Left cardiac atrium (tissue), 4 donors: ENCODE measurements at regions not wholly inside any gene's neighbourhood (a gene's known extent, or its start where the extent isn't known, plus 50 kb on each side); places are given as distances from the start of the nearest gene placed in this dataset.

ENCODE experiments used
- ATAC-seq, 2 donors: fragments of 200-7000 bp; cut with Tn5 transposase; one replicate each; pipeline ENCODE4 v1.9.1; 2020; ENCODE audit warnings: mild to moderate bottlenecking in 2 of 2, moderate library complexity in 2 of 2
- DNase-seq: peaks from one replicate; pipeline ENCODE4 v3.0.0-alpha.2; 2020
- intact Hi-C, 2 donors: fragments of 100-400 bp; cut with DNase I; formaldehyde crosslinking; loops; one replicate each; pipeline versions ENCODE4 v1.14.1 to v1.15.1; 2022 to 2023
- donor health status: DM: no; HTN: yes; CAD: no.
- donor health status: DM: no; HTN: yes; CAD: no; lungs with severe emphysema.
- donor health status: DM: yes; HTN: yes; CAD: no.
- donor health status: Dilated cardiomyopathy.

DNA sequence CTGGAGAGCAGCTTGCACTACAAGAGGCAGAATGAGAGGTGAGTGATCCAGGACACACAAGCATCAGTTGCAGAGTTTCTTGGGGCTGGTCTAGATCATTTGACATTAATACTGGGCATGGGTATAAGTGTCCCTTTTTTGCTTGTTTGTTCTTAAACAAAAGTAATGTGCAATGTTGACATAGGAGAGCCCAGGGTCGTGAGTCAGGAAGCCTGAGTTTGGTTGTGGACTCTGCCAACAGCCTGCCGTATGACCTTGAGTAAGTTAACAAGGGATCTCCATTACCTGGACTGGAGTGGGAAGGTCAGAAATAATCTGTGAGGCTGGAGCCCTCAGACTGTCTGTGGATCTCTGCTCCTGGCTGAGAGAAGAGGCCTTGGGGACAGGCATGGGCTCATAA, 170.3 kb downstream of the KCNA5 start:
- DNase-seq (no peak), ATAC-seq (no peak)
- intact Hi-C loops = no loop called here

DNA sequence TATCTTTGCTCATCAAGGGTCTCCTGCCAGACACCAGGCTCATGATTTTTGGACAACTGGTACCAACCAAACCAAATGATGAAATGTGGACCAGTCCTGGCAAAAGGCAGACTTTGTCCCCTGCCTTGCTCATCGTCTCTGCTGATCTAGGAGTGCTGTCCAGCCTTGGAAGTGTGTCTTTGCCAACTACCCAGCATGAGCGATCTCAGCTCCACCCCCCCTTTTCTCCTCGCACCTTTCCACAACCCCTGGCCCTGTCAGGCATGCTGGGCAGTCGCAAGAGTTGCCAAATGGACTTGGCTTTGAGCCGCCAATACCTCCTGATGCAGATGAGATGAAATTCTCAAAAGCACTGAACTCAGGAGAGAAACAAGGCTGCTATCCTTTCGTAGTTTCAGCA, 174.3 kb downstream of the KCNA5 start:
- no peak for DNase-seq
- intact Hi-C loops = no loop called here
- ATAC-seq = no peak

DNA sequence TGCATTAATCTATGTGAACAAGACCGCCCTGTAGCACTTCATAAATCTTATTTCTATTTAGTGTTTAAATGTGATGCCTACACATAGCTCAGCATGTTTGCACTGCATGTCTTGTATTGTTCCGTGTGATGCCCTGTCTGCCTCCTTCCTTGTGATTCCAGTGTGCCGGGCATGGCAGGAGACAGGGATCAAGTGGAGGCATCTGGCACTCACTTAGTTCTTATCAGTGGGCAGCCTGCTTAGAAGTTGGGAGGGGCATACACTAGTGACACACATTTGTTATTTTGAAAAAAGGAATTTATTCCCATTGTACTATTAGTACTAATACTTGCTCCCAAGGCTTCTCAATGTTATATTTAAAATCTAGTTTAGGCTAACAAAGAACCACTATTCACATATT, 176.4 kb downstream of the KCNA5 start:
- ATAC-seq = peak in 1 of 2 donors; percentile 39
- DNase-seq = no peak
- intact Hi-C loops = no loop called here

DNA sequence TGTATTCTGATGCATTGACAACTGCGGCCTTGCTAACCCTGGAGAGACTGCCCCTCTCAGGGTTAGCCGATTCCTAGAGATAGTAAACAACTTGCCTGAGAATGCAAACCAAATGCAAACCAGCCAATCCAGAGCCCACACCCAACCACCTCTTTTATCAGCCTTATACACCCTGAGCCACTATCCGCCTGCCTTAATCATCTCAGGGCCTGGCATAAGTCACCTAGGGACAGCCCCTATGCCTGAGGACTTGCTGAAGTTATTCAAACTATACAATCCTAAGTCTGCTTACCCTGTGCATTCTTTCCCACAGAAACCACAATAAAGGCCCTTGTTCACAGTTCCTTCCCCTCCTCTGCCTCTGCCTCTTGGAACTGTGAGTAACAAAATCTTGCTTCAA, 177.2 kb downstream of the KCNA5 start:
- intact Hi-C loops = no loop called here
- ATAC-seq (no peak), DNase-seq (no peak)

DNA sequence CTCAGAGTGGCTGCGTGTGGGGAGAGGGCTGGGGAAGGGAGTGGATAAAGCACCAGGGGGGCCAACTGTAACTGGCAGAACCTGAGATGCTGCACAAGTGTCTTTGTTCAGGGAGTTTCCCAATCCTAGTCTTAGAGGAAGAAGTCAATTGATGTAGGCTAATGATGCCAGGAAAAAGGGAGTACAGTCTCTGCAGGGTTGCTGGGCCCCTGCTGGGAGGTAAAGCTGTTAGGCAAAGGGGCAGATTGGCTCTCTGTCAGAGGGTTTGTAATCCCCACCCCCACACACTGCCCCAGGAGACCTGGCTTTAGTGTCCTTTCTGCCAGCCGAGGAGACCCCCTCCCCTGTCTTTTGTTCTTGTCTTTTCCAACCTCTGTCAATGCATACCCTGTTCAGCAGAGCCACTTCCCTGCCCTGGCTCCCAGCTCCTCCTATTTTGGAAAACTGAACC, 178.4 kb downstream of the KCNA5 start:
- no peak for DNase-seq
- ATAC-seq = no peak

DNA sequence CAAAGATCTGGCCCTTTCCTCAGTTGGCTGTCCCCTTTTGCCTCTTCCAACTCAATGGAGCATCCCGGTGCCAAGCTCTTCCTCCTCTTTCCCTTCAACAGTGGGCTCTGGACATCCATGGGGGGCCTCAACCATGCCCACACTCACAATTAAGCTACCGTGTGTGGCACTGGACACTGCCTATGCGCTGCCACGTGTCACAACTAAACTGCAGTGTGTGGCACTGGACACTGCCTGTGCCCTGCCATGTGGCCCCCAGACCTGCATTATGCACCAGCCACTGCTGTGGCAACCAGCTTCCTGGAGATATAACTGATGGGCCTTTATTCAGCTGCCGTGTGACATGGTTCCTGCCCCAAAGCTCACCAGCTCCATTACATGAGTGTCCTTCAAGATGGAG, 179.1 kb downstream of the KCNA5 start:
- ATAC-seq (no peak), DNase-seq (no peak)
- intact Hi-C loops = no loop called here

More for the DNA sequence above, 178.4 kb downstream of the KCNA5 start:
- intact Hi-C loops = no loop called here

DNA sequence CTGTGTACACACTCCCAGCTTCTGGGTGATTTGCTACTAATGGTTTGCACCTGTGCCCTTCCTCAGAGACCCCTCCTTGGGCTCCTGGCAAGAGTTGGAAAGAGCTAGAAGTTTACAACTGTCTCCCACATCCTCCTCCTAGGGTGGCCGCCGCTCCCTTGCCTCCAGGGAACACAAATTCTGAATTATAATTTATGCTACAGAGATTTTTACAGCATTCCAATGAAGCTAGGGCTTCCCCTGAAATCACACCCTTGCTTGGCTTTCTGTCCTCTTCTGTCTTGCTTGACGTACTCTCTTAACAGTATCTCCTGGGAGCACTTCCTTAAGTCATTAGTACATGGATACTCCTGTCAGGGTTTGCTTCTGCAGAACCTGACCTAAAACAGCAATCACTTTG, 180.2 kb downstream of the KCNA5 start:
- intact Hi-C loops = no loop called here
- DNase-seq (no peak), ATAC-seq (no peak)

DNA sequence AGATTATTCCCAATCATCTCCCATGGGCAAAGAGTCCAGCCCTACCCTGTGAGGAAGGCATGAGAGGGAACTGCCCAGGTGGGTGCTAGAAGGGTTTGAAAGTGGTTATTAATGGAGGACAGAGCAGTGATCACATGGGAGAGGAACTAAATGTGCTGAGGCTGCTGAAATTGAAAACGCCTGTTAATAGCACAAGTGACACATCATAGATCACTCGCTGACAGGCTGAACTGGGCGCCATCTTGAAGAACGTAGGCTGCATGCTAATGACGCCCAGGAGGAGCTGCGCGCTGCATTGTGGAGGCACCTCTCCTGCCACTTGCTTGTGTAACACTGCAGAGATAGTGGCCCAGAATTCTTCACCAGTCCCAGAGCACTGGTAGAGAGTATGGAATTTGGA, 182.9 kb downstream of the KCNA5 start:
- ATAC-seq (no peak), DNase-seq (no peak)
- intact Hi-C loops = no loop called here

DNA sequence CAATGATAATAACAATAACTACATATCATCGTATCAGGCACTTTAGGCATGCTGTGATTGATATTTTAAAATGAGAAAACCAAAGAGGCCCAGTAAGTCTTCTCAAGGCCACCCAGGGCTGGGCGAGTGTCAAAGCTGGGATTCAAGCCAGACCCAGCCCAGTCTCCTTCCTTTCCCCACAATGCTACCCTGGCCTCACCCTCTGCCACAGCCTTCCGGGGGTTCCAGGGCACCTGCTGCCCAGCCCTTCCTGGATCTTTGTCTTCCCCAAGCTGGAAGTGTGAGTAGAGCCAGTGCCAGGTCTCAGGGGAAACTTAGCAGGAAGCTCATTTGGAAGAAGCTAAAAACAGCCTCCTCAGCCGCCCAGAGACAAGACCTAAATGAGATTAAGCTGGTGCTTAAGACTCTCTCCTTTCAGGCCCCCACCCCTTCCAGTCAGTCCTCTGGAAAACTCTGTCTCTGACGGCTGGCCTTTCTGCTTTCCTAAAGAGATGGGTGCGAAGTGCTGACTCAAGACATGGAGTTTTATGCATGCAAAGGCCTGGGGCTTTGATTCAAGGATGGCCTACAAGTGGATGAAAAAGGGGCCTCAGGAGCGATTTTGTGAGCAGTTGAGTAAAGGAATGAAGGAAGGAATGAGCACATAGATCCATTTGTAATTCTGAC, 184.2 kb downstream of the KCNA5 start:
- intact Hi-C loops = no loop called here
- peak in 1 of 2 donors; percentile 56 for ATAC-seq
- no peak for DNase-seq

DNA sequence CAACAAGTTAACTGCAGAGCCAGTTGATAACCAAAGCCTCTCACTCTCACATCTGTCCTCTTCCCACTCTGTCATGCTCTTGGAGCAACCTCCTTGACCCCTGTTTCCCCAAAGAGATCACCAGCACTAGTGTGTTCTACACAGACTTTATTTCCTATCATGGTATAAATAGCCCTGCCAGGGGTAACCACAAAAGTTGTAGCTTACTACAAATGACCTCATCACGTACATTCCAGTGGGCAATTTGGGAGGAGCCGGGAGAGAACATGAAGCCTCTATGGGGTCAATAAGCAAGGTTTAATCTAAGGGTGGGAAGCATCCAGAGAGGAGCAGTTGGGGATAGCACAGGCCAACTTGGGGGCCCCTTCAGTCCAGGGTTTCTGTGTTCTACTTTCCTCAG, 186.5 kb downstream of the KCNA5 start:
- ATAC-seq (no peak), DNase-seq (no peak)
- intact Hi-C loops = no loop called here

DNA sequence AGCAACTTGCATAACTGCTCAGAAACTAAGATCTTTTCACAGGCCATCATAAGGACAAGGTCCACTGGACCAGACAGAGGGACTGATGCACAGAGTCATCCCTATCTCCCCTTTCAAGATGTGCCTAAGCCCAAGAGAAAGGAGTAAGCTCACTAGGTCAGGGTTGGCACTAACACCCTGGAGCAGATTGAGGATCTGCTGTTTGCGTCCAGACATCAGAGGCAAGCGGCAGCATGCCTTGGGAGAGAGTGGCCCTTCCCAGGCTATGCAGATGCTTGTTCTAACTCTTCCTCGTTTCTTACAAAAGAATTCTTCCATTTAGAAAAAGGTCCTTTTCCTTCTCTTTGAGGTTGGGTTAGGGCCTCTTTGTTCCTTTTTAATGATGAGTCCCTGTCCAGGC, 187.2 kb downstream of the KCNA5 start:
- no peak for ATAC-seq
- no peak for DNase-seq
- intact Hi-C loops = no loop called here

DNA sequence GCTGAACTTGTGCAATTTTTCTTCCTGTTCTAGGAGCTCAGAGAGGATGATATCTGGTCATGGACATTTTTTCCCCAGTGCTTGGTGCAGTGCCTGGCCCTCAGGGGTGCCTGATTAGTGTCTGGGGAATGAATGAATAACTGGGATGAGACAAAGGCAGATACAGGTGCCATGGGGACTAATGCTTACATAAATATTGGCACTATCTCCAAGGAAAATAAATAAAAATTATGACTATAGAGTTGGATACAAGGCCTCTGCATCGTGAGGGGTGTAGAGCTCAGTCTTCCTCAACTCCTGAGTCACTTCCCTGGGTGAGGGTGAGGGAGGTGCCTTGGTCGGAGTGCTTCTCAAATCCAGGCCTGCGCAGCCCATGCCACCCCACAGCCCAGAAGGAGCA, 188.6 kb downstream of the KCNA5 start:
- intact Hi-C loops = no loop called here
- DNase-seq (no peak), ATAC-seq (no peak)

DNA sequence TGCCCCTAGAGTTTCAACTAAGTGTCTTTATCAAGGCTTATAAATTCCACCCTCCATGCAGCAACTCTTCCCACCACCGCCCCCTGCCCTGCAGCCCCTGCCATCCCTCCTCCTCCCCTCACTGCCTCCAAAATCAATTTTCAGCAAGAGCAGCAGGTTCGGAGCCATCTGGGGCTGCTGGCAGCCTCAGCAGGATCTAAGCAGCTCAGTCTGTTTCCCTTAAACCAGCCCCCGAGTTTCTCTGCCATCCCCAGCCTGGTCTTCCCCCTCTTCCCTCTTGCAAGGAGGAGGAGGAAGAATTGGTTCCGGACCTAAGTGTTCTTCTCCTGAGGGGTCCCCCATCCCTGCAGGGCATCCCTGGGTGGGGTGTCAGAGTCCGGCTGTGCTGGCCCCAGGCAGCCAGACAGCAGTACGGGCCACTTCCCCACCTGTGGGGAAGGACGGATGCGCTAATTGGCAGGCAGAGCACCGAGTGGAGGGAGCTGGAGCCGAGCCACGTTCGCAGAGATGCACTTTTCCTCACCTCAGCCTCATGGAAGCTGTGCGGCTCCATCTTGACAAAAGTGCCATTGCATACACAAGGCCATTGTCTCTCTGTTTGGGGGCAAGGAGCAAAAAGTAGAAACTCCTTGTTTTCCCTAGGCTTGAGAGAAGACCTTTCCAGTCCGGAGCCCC, 189.3 kb downstream of the KCNA5 start:
- ATAC-seq (no peak), DNase-seq (no peak)
- intact Hi-C loops = no loop called here

DNA sequence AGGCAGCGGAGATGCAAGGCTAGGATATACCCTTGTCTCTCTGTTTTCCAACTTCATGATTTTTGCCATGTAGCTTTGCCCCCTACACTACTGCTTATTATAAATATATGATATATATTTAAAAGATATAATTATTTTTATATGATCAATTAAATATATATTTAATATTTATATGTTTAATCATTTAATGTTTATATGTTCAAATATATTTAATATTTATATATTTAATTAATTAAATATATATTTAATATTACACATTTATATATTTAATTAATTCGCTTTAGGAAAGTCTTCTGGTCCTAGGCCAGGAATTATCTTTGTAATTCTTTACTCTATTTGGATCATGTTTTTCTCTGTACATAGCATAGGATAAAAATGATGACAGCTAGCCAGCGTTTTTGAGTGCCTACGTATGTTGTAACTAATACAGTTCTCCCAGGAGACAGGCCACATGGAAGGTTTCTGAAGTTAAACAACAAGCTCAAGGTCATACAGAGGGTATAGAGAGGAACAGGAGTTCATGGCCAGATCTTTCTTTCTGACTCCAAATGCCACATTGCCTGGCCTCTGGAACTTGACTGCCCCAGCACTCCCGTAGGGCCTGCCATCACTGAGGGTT, 192.5 kb downstream of the KCNA5 start:
- intact Hi-C loops = no loop called here
- no peak for DNase-seq
- ATAC-seq = no peak

DNA sequence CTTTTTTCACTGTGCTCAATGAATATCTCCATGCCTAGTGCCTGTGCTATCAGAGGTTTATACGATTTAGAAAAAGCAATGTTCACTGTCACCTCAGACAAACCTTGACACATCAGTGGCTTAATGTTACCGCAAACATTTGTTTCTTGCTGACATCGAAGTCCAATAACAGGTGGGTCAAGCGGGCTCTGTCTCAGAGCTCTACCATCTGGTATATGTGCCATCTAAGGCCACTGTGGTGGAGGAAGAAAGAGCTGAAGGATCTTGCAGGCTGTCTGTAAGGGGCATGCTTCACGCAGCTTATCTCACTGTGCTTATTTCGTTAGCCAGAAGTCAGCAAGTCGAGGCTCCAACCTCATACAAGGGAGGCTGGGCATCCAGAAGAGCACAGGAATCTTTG, 189.5 kb upstream of the NTF3 start:
- ATAC-seq (no peak), DNase-seq (no peak)
- intact Hi-C loops = no loop called here

DNA sequence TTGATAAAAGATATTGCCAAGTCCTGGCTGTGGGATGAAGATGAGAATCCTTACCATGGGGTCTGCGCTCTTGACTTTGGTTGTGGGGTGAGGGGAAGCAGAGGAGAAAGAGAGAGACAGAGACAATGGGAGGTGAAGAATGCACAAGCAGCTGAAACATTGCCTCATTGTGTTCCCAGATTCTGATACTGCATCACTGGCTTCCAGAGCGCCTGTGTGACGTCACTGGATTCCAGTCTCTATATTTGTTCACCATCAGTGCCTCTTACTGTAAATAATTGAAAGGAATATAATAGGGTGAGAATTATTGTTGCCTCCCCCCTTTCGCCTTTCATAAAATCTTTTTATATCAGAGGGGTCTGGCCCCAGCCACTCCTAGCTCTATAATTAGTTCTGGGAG, 188.9 kb upstream of the NTF3 start:
- no peak for ATAC-seq
- intact Hi-C loops = no loop called here

DNA sequence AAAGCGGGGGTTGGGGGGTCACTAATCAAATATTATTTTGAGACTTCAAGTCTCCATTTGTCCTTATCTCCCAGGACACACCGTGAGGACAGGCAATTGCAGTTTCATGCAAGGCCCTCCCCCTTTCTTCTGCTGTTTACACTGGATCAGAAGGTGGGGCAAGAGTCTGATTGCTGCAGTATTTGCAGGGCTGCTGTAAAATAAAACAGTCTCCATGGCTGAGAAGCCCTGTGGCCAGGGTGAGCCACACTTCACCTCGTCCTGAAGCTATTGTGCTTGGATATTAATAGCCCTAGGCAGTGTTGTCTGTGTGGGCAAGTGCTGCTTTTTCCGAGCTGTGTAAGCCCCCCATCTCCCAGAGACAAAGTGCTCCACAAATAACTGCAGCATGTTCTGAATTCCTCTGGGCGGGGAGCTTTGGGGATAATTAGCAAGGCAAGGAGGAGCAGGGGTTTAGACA, 187.4 kb upstream of the NTF3 start:
- intact Hi-C loops = no loop called here
- no peak for DNase-seq
- peak in 1 of 2 donors; percentile 68 for ATAC-seq

More for the DNA sequence above, 188.9 kb upstream of the NTF3 start:
- no peak for DNase-seq

DNA sequence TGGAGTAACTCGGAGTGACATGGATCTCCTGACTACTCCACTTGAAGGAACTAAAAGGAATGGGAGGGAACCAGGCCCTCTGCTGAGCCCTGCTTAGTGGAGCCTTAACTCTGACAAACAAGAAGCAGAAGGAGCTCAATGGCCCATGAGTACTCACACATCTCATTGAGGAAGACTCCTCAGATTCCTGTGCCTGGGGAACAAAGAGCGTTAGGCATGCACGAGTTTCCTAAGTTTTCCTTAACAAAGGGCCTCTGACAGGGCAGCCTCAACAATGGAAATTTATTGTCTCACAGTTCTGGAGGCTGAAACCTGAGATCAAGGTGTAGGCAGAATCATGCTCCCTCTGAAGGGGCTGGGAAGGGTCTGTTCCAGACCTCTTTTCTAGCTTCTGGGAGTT, 185.7 kb upstream of the NTF3 start:
- DNase-seq (no peak), ATAC-seq (no peak)
- intact Hi-C loops = no loop called here

DNA sequence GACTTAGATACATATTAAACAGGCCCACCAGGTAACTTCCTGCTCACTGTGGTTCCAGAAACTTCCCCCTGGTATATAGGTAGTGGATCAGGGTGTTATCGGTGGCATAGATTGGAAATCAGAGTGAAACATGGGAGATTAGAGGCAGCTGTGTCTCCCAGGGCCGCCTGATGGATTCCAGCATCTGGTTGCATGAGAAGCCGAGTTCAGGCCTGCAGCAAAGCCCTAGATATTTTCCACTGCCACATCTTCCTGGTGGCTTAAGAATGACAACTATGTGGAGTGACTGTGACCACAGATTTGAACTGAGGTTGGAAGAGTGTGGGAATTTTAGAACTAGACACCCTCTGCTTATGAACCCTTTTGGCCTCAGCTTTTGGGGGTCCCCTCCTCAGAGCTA, 184.8 kb upstream of the NTF3 start:
- ATAC-seq (no peak), DNase-seq (no peak)
- intact Hi-C loops = no loop called here

DNA sequence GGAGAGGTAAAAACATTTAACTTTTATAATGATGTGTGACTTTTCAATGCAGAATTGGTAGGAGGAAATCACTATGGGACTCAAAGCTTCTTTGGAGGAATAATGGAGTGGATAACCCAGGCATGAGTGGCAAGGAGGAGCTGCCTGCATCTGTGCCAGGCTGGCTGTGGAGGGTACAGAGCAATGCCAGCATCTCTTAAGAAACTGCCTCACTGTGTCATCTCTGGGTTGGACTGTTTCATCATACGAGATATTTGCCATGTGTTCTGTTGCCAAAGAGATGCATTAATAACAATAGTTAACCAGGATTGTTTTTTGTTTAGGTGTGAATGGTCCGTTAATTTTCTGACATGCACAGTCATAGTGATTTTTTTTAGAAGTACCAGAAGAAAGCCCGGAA, 183.7 kb upstream of the NTF3 start:
- intact Hi-C loops = no loop called here
- no peak for DNase-seq
- no peak for ATAC-seq

DNA sequence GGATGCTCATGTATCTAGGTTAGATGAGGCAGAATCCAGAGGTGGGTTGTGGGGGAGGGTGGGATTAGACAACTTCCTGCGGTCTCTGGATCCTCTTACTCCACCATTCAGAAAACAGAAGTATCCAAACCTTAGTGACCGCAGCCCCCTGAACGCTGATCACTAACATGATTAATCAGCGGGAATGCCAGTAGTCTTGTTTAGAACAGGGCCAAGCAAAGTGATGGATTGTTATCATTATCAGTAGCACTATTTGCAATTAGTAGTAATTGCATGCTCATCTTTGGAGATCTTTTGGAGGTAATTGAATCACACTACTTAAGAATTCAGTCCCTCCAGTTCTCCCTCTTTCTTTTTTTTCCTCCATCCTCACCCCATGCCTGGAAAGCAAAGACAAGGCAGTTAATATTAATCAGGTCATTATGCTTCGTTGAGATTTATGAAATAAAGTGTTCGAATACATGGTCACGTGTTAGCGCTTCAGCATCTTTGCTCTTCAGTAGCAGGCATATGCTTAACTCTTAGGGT, 182.8 kb upstream of the NTF3 start:
- DNase-seq (no peak), ATAC-seq (no peak)
- intact Hi-C loops = no loop called here
